Fibroblast of mammary gland (primary cell): ENCODE measurements at regions not wholly inside any gene's neighbourhood (a gene's known extent, or its start where the extent isn't known, plus 50 kb on each side); places are given as distances from the start of the nearest gene placed in this dataset.

Experiments used
- DNase-seq: peaks from one replicate; pipeline ENCODE4 v3.0.0-alpha.2; 2010; ENCODE audit warnings: low read depth
- H3K4me3 ChIP-seq: 2 replicates; pipeline ENCODE4 v1.5.1; 2011; ENCODE audit warnings: low read depth, mild to moderate bottlenecking, low read length, moderate library complexity; ENCODE audit not compliant: control insufficient read depth
- CTCF ChIP-seq: conservative IDR thresholded peaks from 2 replicates; pipeline ENCODE4 v1.5.1; 2011; ENCODE audit warnings: low read depth, low read length, inconsistent platforms; ENCODE audit not compliant: control insufficient read depth, insufficient read depth

GRCh38 chr11:91239359-91239758 lies 985.3 kb upstream of the FAT3 start:
- no peak for DNase-seq
- H3K4me3 ChIP-seq: no peak overlapping the region

GRCh38 chr11:91231226-91231625 lies 993.4 kb upstream of the FAT3 start:
- DNase-seq: no peak
- no peak for TF ChIP-seq CTCF
- no peak overlapping the region for H3K4me3 ChIP-seq

More at GRCh38 chr11:91239359-91239758, 985.3 kb upstream of the FAT3 start:
- no peak for TF ChIP-seq CTCF

- TF ChIP-seq CTCF: no peak
- H3K4me3 ChIP-seq: no peak overlapping the region
- DNase-seq: no peak
Observed at GRCh38 chr11:91230647-91231046, 994.0 kb upstream of the FAT3 start.

GRCh38 chr11:91222830-91223229 lies 1000.0 kb upstream of the CHORDC1 start:
- DNase-seq: no peak
- H3K4me3 ChIP-seq: no peak overlapping the region
- TF ChIP-seq CTCF: no peak

GRCh38 chr11:91220476-91221202 lies 997.8 kb upstream of the CHORDC1 start:
- H3K4me3 ChIP-seq: no peak overlapping the region
- peak; percentile 9 for DNase-seq
- TF ChIP-seq CTCF: no peak

GRCh38 chr11:91219535-91219934 lies 996.7 kb upstream of the CHORDC1 start:
- DNase-seq: no peak
- no peak for TF ChIP-seq CTCF
- no peak overlapping the region for H3K4me3 ChIP-seq
